HG03439 (cell line): ENCODE measurements at regions not wholly inside any gene's neighbourhood (a gene's known extent, or its start where the extent isn't known, plus 50 kb on each side); places are given as distances from the start of the nearest gene placed in this dataset.

Source experiments
- ATAC-seq: cut with Tn5 transposase; IDR thresholded peaks from one replicate; pipeline ENCODE4 v1.9.1; 2021; ENCODE audit warnings: mild to moderate bottlenecking, moderate library complexity; ENCODE audit not compliant: unreplicated experiment

- no peak for ATAC-seq
These were observed 81.8 kb upstream of the NTM start for GRCh38 chr11:131288521-131289091.

DNA sequence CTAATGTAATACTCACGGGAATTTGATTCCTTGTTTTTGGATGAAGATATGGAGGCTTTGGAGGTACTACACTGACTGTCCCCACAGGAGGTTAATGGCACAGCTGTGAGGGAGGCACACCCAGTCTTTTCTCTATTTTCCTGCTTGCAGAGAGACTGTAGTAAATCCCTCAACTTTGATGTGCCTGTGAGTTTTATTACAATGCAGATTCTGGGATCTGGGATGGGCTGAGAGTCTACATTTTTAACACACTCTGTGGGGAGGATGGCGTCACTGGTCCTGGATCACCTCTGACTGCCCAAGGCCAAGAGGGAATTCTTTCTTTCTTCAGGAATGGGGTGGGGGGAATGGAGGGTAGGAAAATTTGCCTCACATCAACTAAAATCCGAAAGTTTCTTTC, 80.2 kb upstream of the NTM start:
- no peak for ATAC-seq

DNA sequence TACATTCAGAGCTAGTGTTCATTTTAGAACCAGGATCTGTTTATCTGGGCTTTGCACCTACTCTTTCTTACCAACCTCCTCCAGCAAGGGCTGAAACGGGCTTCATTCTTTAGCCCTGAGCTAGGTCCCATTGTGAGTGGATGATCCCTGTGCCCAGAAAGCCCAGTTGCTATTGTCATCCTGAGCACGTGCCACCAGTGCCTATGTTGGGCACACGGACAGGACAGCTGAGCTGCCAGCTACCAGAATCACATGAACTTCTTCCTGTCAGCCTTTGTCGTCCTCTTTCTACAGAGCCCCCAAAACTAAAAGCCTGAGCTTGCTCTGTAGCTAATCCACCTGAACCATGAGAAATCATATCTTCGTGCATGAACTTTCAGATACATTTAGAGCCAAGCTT, 74.4 kb upstream of the NTM start:
- ATAC-seq = no peak

DNA sequence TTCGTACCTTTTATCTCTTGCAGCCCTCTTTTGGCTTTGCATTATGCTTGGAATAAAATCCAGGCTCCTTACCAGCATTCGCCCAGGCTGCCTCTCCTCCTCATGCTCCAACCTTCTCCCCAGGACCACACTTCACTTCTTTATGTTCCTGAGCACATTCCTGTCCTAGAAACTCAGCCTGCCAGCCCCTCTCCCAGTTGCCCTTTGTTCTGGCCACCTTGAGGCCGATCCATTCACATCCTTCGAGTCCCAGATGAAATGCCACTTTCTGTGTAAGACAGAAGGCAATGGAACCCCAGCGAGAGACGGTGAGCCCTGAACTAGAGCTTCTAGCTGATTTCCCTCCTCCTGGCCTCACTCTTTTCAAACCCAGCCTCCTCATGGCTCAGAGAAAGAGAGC, 73.0 kb upstream of the NTM start:
- no peak for ATAC-seq

DNA sequence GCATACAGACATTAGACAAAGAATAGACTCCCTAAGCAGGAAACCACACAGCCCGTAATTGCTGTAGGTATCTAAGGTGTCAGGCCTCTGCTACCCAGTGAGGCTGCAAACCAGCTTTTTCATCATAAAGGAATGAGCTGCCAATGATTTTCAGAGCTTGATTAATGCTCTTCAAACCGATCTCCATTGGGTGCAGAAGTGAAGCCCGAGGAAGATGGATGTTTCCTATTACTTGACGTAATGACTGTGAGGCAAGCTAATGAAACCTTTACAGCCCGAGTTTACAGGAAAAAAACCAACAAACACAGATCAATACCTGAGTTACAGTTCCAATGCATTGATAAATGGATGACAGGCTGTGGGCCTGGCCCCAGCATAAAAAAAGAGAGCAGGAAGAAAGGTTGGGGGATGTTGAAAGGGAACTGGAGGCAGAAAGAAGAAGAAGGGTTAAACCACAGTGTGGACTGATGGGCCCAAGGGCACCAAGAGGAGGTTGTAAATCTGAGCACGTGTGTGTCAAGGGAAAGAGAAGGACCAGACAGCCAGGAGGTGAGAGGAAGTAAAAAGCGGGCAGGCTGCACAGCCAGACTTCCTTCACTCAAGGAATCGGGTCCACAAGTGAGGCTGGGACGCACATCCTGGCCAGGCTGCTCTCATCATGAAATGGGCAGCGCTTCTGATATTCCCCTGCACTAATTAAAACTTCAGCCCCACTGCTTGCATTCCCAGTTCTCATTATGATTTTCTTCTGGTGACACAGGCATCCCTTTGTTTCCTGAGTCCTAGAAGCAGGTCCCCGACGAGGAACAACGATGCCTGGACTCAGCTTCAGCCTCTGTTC, 70.6 kb upstream of the NTM start:
- ATAC-seq = no peak

DNA sequence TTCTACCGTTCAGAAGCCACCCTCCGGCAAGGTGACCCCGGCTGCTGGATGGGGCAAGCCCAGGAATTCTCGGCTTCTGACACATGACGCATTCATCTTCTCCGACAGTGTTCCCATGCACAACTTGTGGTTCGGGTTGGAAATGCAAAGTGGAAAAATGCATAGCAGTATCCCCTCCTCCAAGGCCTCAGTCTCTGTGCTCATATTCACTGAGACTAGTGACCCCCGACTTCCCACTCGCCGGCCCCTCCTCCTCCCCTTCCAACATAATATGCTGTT, 70.0 kb upstream of the NTM start:
- ATAC-seq = no peak

GRCh38 chr11:131301306-131301705, 69.1 kb upstream of the NTM start:
- ATAC-seq = no peak

- no peak for ATAC-seq
These were observed 67.6 kb upstream of the NTM start for GRCh38 chr11:131302836-131303235.

DNA sequence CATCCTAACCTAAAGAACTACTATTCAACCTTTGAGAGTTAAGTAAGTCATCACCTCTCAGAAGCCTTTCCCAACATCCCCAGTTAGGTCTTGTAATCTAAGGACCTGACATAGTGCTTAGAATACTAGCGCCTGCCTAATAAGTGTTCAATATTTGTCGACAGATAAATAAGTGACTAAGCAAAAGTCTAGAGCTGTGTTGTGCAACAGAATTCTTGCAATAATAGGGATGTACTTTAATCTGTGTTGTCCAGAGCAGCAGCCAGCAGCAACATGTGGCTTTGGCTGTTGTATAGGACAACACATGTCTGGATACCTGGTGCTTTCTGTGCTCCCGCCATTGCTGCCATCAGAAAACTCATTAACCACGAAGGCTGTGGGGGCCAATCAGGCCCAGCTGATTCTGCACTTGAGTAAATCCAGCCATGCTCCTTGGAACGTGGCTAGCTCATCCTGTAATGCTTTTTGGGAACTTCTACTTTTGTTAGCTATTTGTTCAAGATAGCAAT, 66.8 kb upstream of the NTM start:
- no peak for ATAC-seq

GRCh38 chr11:131305005-131305404, 65.4 kb upstream of the NTM start:
- ATAC-seq = no peak

DNA sequence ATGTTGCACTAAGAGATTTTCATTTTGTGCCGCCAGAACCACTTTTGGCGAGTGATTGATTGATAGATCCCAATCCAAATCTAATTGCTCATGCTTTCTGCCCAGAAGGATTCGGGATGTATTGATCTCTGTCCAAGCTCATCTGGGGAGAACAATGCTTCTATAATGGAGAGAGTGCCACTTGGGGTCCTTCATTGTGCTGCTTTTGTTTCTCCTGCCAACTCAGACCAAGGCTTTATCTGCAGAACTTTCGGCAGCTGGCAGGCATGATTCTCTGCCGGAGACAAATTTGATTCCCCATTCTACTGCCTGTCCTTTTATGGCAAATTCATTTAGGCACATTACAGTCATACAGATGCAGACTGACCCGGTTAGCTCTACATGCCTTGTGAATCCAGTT, 62.9 kb upstream of the NTM start:
- no peak for ATAC-seq

GRCh38 chr11:131309776-131310175, 60.6 kb upstream of the NTM start:
- ATAC-seq = no peak

- ATAC-seq = no peak
These were observed 58.5 kb upstream of the NTM start for GRCh38 chr11:131311776-131312514.
